A549 (cell line): ENCODE measurements at regions not wholly inside any gene's neighbourhood (a gene's known extent, or its start where the extent isn't known, plus 50 kb on each side); places are given as distances from the start of the nearest gene placed in this dataset.

Source experiments
- ATAC-seq, 2 experiments: fragments of 200-7000 bp in 1 of 2; fragments of >200 bp in 1 of 2; cut with Nextera tagmentation in 1 of 2; cut with Tn5 transposase in 1 of 2; 3 replicates each; pipeline versions ENCODE4 v1.8.0 to v1.9.1; 2018 to 2020; ENCODE audit warnings: mild to moderate bottlenecking in 1 of 2, moderate library complexity in 1 of 2
- CTCF ChIA-PET: fragments of 300-600 bp; sonication (Branson Sonifier 250); formaldehyde crosslinking; extraction: SDS; loops from one replicate; lab custom pipeline; 2021; ENCODE audit warnings: antibody characterized with exemption, inconsistent platforms; lab: Yijun Ruan, JAX
- POLR2A ChIA-PET: fragments of 350-600 bp; formaldehyde crosslinking; extraction: SDS; loops from one replicate; lab custom pipeline; 2021; ENCODE audit warnings: antibody characterized with exemption, inconsistent platforms; lab: Yijun Ruan, JAX
- DNase-seq, 2 experiments: peaks; one replicate each; pipeline versions ENCODE4 v3.0.0 to v3.0.0-alpha.2; 2011 to 2016; ENCODE audit warnings: low read depth in 1 of 2, low spot score in 1 of 2
- FAIRE-seq: peaks from 2 replicates; lab custom pipeline; 2011; peaks lifted over from hg19 to GRCh38; lab: Jason Lieb, UNC
- H3K27ac ChIP-seq, 2 experiments: fragments of >200 bp; sonication (Bioruptor Twin); formaldehyde crosslinking; 3 replicates each; pipeline ENCODE4 v1.5.1; 2016 to 2017
- H3K4me1 ChIP-seq: fragments of >200 bp; sonication (Bioruptor Twin); formaldehyde crosslinking; 3 replicates; pipeline ENCODE4 v1.6.1; 2016
- H3K4me2 ChIP-seq: fragments of >200 bp; sonication (Bioruptor Twin); formaldehyde crosslinking; 3 replicates; pipeline ENCODE4 v1.6.1; 2016
- H3K4me3 ChIP-seq: fragments of >200 bp; sonication (Bioruptor Twin); formaldehyde crosslinking; 3 replicates; pipeline ENCODE4 v1.5.1; 2016
- H3K9me3 ChIP-seq: fragments of >200 bp; sonication (Bioruptor Twin); formaldehyde crosslinking; 3 replicates; pipeline ENCODE4 v1.6.1; 2016
- BHLHE40 ChIP-seq: IDR thresholded peaks from 2 replicates; pipeline ENCODE4 v1.6.1; 2012; ENCODE audit warnings: low read depth, low read length, inconsistent platforms
- CBX2 ChIP-seq: fragments of 200-600 bp; sonication (generic); IDR thresholded peaks from 2 replicates; pipeline ENCODE4 v1.6.1; 2016; ENCODE audit warnings: low read depth, mild to moderate bottlenecking, borderline replicate concordance
- CBX8 ChIP-seq: fragments of 200-600 bp; sonication (generic); IDR thresholded peaks from 2 replicates; pipeline ENCODE4 v1.6.1; 2016
- CHD2 ChIP-seq: fragments of 150-350 bp; IDR thresholded peaks from 2 replicates; pipeline ENCODE4 v1.6.1; 2014; ENCODE audit warnings: low read length; ENCODE audit not compliant: partially characterized antibody
- EHF ChIP-seq: fragments of 250-450 bp; sonication (Bioruptor Pico); IDR thresholded peaks from 2 replicates; pipeline ENCODE4 v1.5.0; 2020; ENCODE audit warnings: mild to moderate bottlenecking
- ESRRA ChIP-seq: fragments of 150-350 bp; IDR thresholded peaks from 2 replicates; pipeline ENCODE4 v1.6.1; 2014; ENCODE audit warnings: mild to moderate bottlenecking, low read length, borderline replicate concordance
- FOSB ChIP-seq: fragments of 250-450 bp; sonication (Bioruptor Pico); IDR thresholded peaks from 2 replicates; pipeline ENCODE4 v1.5.0; 2020; ENCODE audit warnings: mild to moderate bottlenecking, moderate library complexity
- GATA3 ChIP-seq: IDR thresholded peaks from 2 replicates; pipeline ENCODE4 v1.6.1; 2012; ENCODE audit warnings: borderline replicate concordance
- HDAC2 ChIP-seq: fragments of 200-600 bp; sonication (generic); IDR thresholded peaks from 2 replicates; pipeline ENCODE4 v1.6.1; 2016
- HOXA7 ChIP-seq: fragments of 250-450 bp; sonication (Bioruptor Pico); IDR thresholded peaks from 2 replicates; pipeline ENCODE4 v1.5.0; 2020; ENCODE audit warnings: mild to moderate bottlenecking, moderate library complexity
- HOXB13 ChIP-seq: fragments of 250-450 bp; sonication (Bioruptor Pico); IDR thresholded peaks from 2 replicates; pipeline ENCODE4 v1.5.0; 2020; ENCODE audit warnings: low read depth, mild to moderate bottlenecking, moderate library complexity
- HOXB5 ChIP-seq: fragments of 250-450 bp; sonication (Bioruptor Pico); IDR thresholded peaks from 2 replicates; pipeline ENCODE4 v1.5.0; 2020; ENCODE audit warnings: mild to moderate bottlenecking, moderate library complexity
- JUN ChIP-seq, 2 experiments: fragments of >200 bp; sonication (Bioruptor Twin); formaldehyde crosslinking; IDR thresholded peaks; 2 replicates in 1 of 2; 3 replicates in 1 of 2; pipeline ENCODE4 v1.6.1; 2016 to 2017
- JUNB ChIP-seq: fragments of >200 bp; sonication (Bioruptor Twin); formaldehyde crosslinking; IDR thresholded peaks from 2 replicates; pipeline ENCODE4 v1.6.1; 2016
- KDM5A ChIP-seq: fragments of 200-600 bp; sonication (generic); IDR thresholded peaks from 2 replicates; pipeline ENCODE4 v1.6.1; 2016; ENCODE audit warnings: antibody characterized with exemption, mild to moderate bottlenecking
- MAFK ChIP-seq: fragments of 450-650 bp; IDR thresholded peaks from 2 replicates; pipeline ENCODE4 v1.6.1; 2014; ENCODE audit not compliant: partially characterized antibody
- MAZ ChIP-seq: fragments of 150-350 bp; IDR thresholded peaks from 2 replicates; pipeline ENCODE4 v1.6.1; 2014; ENCODE audit warnings: antibody characterized with exemption, low read depth, low read length, borderline replicate concordance
- MYC ChIP-seq: IDR thresholded peaks from 2 replicates; pipeline ENCODE4 v1.6.1; 2012; ENCODE audit warnings: mild to moderate bottlenecking, inconsistent platforms, low read length, improper control_type of control experiment, borderline replicate concordance
- NR3C1 ChIP-seq: fragments of >200 bp; sonication (Bioruptor Twin); formaldehyde crosslinking; IDR thresholded peaks from 3 replicates; pipeline ENCODE4 v1.6.1; 2017
- POLR2AphosphoS2 ChIP-seq: conservative IDR thresholded peaks from 2 replicates; pipeline ENCODE4 v1.6.1; 2012; ENCODE audit warnings: low read length, improper control_type of control experiment, inconsistent platforms
- RARB ChIP-seq: fragments of 250-450 bp; sonication (Bioruptor Pico); IDR thresholded peaks from 2 replicates; pipeline ENCODE4 v1.8.0; 2021; ENCODE audit warnings: mild to moderate bottlenecking, moderate library complexity
- RCOR1 ChIP-seq: fragments of 150-350 bp; IDR thresholded peaks from 2 replicates; pipeline ENCODE4 v1.6.1; 2014; ENCODE audit warnings: antibody characterized with exemption, low read length, low read depth
- RNF2 ChIP-seq: fragments of 200-600 bp; sonication (generic); IDR thresholded peaks from 2 replicates; pipeline ENCODE4 v1.6.1; 2016; ENCODE audit warnings: low read depth, mild to moderate bottlenecking, antibody characterized with exemption, moderate library complexity, borderline replicate concordance
- SMC3 ChIP-seq: fragments of >200 bp; sonication (Bioruptor Twin); formaldehyde crosslinking; IDR thresholded peaks from 3 replicates; pipeline ENCODE4 v1.6.1; 2018; ENCODE audit warnings: inconsistent platforms
- SREBF2 ChIP-seq: fragments of 450-650 bp; IDR thresholded peaks from 2 replicates; pipeline ENCODE4 v1.6.1; 2014; ENCODE audit warnings: mild to moderate bottlenecking, moderate library complexity
- TFCP2L1 ChIP-seq: fragments of 250-450 bp; sonication (Bioruptor Pico); IDR thresholded peaks from 2 replicates; pipeline ENCODE4 v1.5.0; 2021; ENCODE audit warnings: mild to moderate bottlenecking
- WGBS: methylation state at CpG from one replicate; pipeline ENCODE4 v1.1.6; 2017; ENCODE audit errors: missing lambda C conversion rate; 5-methylcytosine and 5-hydroxymethylcytosine counted together
- TF ChIP-seq, protein P1 (sequence below): fragments of 250-450 bp; sonication (Bioruptor Pico); IDR thresholded peaks from 2 replicates; pipeline ENCODE4 v1.5.0; 2020; ENCODE audit warnings: low read depth, mild to moderate bottlenecking, moderate library complexity
- TF ChIP-seq, protein P2 (sequence below): fragments of 250-450 bp; sonication (Bioruptor Pico); IDR thresholded peaks from 2 replicates; pipeline ENCODE4 v1.5.0; 2021; ENCODE audit warnings: mild to moderate bottlenecking, moderate library complexity, borderline replicate concordance
- TF ChIP-seq, protein P3 (sequence below): fragments of >200 bp; sonication (Bioruptor Twin); formaldehyde crosslinking; IDR thresholded peaks from 2 replicates; pipeline ENCODE4 v1.6.1; 2016
- TF ChIP-seq, protein P4 (sequence below): fragments of 200-600 bp; sonication (generic); IDR thresholded peaks from 2 replicates; pipeline ENCODE4 v1.6.1; 2016; ENCODE audit warnings: antibody characterized with exemption, mild to moderate bottlenecking, moderate library complexity
- TF ChIP-seq, protein P5 (sequence below): fragments of 150-350 bp; IDR thresholded peaks from 2 replicates; pipeline ENCODE4 v1.6.1; 2014; ENCODE audit warnings: low read depth, mild to moderate bottlenecking, low read length
- TF ChIP-seq, protein P6 (sequence below): IDR thresholded peaks from 2 replicates; pipeline ENCODE4 v1.6.1; 2012

DNA sequence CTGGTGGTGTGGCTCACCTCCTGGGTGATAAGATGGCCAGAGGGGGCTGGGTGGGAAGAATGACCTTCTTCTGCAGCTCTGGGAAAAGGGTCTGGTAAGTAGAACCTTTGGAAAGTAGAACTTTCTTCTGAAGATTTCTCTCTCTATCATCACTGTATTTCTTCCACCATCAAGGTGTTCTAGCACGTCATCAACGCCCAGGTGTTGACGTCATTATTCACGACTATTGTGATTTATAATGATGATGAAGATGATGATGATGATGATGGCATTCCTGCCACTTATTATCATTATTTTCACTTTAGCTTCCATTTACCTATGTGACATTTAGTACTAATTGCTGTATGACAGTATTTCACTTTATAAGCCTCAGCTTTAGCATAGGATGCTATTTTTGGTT, 525.6 kb upstream of the ADARB2 start:
- POLR2A ChIA-PET = no interaction called here
- H3K4me3 ChIP-seq = no peak overlapping the region

DNA sequence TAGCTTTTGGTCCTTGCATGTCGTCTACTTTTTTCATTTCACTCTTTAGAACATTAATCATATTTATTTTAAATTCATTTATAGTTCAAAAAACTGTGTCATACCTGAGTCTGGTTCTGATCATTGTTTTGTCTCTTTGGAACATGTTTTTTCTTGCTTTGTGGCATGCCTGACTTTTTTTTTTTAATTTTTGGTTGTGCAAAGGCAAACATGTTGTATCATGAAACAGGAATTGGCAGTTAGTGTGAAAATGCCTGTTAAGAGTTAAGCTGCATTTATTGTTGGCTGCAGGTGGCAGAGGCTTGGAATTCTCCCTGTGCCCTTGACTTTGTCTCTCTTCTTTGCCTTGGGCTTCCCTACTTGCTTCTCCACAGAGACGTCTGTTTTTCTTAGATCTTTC, 525.0 kb upstream of the ADARB2 start:
- POLR2A ChIA-PET = no interaction called here
- Histone ChIP-seq H3K9me3 (no peaks in the 10 kb centered on the region), H3K27ac (no peak overlapping the region), H3K4me2 (no peak overlapping the region), H3K4me3 (no peak overlapping the region), H3K4me1 (no peaks in the 10 kb centered on the region)
- CTCF ChIA-PET = interaction anchor here (1.1 kb wide), 1 partner anchor 32 kb away, joined by 3 read pairs; no protein-coding TSS in a partner anchor
- no peak for DNase-seq
- no peak for ATAC-seq
- no peak for TF ChIP-seq HOXB5 (CRISPR knock-in tag)
- TF ChIP-seq FOSB (CRISPR knock-in tag) = no peak
- TF ChIP-seq, protein P1, sequence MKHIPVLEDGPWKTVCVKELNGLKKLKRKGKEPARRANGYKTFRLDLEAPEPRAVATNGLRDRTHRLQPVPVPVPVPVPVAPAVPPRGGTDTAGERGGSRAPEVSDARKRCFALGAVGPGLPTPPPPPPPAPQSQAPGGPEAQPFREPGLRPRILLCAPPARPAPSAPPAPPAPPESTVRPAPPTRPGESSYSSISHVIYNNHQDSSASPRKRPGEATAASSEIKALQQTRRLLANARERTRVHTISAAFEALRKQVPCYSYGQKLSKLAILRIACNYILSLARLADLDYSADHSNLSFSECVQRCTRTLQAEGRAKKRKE (CRISPR knock-in tag) = no peak
- no peak for TF ChIP-seq HOXA7 (CRISPR knock-in tag)
- no peak for TF ChIP-seq ESRRA
- no peak for TF ChIP-seq HDAC2
- no peak for TF ChIP-seq CBX8
- TF ChIP-seq, protein P2, sequence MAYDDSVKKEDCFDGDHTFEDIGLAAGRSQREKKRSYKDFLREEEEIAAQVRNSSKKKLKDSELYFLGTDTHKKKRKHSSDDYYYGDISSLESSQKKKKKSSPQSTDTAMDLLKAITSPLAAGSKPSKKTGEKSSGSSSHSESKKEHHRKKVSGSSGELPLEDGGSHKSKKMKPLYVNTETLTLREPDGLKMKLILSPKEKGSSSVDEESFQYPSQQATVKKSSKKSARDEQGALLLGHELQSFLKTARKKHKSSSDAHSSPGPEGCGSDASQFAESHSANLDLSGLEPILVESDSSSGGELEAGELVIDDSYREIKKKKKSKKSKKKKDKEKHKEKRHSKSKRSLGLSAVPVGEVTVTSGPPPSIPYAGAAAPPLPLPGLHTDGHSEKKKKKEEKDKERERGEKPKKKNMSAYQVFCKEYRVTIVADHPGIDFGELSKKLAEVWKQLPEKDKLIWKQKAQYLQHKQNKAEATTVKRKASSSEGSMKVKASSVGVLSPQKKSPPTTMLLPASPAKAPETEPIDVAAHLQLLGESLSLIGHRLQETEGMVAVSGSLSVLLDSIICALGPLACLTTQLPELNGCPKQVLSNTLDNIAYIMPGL (CRISPR knock-in tag) = no peak
- TF ChIP-seq SREBF2 = no peak
- TF ChIP-seq JUNB = no peak
- TF ChIP-seq GATA3 = no peak
- TF ChIP-seq, protein P3, sequence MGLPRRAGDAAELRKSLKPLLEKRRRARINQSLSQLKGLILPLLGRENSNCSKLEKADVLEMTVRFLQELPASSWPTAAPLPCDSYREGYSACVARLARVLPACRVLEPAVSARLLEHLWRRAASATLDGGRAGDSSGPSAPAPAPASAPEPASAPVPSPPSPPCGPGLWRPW = no peak
- TF ChIP-seq NR3C1 = no peak
- no peak for TF ChIP-seq CHD2
- no peak for TF ChIP-seq POLR2AphosphoS2
- TF ChIP-seq HOXB13 (CRISPR knock-in tag) = no peak
- TF ChIP-seq MAZ = no peak
- no peak for TF ChIP-seq CBX2
- WGBS = 2% methylated on average over 2 of the region's 2 CpGs
- no peak for FAIRE-seq

More for the DNA sequence above, 525.6 kb upstream of the ADARB2 start:
- CTCF ChIA-PET = no interaction called here
- no peak for FAIRE-seq
- H3K4me2 ChIP-seq = no peak overlapping the region
- TF ChIP-seq POLR2AphosphoS2 = no peak
- TF ChIP-seq RCOR1 = no peak
- TF ChIP-seq MAZ = no peak
- TF ChIP-seq RARB (CRISPR knock-in tag) = no peak
- TF ChIP-seq, protein P4, sequence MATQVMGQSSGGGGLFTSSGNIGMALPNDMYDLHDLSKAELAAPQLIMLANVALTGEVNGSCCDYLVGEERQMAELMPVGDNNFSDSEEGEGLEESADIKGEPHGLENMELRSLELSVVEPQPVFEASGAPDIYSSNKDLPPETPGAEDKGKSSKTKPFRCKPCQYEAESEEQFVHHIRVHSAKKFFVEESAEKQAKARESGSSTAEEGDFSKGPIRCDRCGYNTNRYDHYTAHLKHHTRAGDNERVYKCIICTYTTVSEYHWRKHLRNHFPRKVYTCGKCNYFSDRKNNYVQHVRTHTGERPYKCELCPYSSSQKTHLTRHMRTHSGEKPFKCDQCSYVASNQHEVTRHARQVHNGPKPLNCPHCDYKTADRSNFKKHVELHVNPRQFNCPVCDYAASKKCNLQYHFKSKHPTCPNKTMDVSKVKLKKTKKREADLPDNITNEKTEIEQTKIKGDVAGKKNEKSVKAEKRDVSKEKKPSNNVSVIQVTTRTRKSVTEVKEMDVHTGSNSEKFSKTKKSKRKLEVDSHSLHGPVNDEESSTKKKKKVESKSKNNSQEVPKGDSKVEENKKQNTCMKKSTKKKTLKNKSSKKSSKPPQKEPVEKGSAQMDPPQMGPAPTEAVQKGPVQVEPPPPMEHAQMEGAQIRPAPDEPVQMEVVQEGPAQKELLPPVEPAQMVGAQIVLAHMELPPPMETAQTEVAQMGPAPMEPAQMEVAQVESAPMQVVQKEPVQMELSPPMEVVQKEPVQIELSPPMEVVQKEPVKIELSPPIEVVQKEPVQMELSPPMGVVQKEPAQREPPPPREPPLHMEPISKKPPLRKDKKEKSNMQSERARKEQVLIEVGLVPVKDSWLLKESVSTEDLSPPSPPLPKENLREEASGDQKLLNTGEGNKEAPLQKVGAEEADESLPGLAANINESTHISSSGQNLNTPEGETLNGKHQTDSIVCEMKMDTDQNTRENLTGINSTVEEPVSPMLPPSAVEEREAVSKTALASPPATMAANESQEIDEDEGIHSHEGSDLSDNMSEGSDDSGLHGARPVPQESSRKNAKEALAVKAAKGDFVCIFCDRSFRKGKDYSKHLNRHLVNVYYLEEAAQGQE = no peak
- TF ChIP-seq EHF = no peak
- TF ChIP-seq TFCP2L1 (CRISPR knock-in tag) = no peak
- TF ChIP-seq, protein P3 = no peak
- TF ChIP-seq, protein P5, sequence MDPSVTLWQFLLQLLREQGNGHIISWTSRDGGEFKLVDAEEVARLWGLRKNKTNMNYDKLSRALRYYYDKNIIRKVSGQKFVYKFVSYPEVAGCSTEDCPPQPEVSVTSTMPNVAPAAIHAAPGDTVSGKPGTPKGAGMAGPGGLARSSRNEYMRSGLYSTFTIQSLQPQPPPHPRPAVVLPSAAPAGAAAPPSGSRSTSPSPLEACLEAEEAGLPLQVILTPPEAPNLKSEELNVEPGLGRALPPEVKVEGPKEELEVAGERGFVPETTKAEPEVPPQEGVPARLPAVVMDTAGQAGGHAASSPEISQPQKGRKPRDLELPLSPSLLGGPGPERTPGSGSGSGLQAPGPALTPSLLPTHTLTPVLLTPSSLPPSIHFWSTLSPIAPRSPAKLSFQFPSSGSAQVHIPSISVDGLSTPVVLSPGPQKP = no peak
- no peak for TF ChIP-seq JUN (IDR thresholded peaks at IDR 0.05)
- TF ChIP-seq BHLHE40 = no peak
- TF ChIP-seq FOSB (CRISPR knock-in tag) = no peak
- no peak for TF ChIP-seq NR3C1
- no peak for TF ChIP-seq MYC
- TF ChIP-seq SREBF2 = no peak
- no peak for TF ChIP-seq RNF2
- TF ChIP-seq, protein P6, sequence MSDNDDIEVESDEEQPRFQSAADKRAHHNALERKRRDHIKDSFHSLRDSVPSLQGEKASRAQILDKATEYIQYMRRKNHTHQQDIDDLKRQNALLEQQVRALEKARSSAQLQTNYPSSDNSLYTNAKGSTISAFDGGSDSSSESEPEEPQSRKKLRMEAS = no peak
- TF ChIP-seq MAFK = no peak
- no peak for TF ChIP-seq KDM5A
- no peak for TF ChIP-seq SMC3
- TF ChIP-seq, all 56 proteins: peak for 0
- Histone ChIP-seq H3K27ac (no peak overlapping the region), H3K9me3 (no peaks in the 10 kb centered on the region), H3K4me1 (no peaks in the 10 kb centered on the region)
- DNase-seq (no peak), ATAC-seq (no peak)
- 0% methylated on average over 4 of the region's 4 CpGs for WGBS
